EH (cell line): ENCODE measurements at regions not wholly inside any gene's neighbourhood (a gene's known extent, or its start where the extent isn't known, plus 50 kb on each side); places are given as distances from the start of the nearest gene placed in this dataset.
"Not testable (repeated sequence)": the region's sequence is repeated elsewhere in the genome, so short reads cannot be mapped to it uniquely, and the experiment has no call there.

Source experiments
- DNase-seq: peaks from one replicate; pipeline ENCODE4 v3.0.0-alpha.2; 2015; ENCODE audit warnings: low read depth

- no peak for DNase-seq
These were observed 122.0 kb upstream of the RANBP3L start for GRCh38 chr5:36423578-36424307.

- DNase-seq = not testable (repeated sequence)
These were observed 124.4 kb upstream of the RANBP3L start for GRCh38 chr5:36426070-36426469.

- no peak for DNase-seq
These were observed 133.8 kb upstream of the RANBP3L start for GRCh38 chr5:36435516-36435915.

GRCh38 chr5:36436306-36436705 lies 134.6 kb upstream of the RANBP3L start:
- no peak for DNase-seq

GRCh38 chr5:36438765-36439561 lies 137.3 kb upstream of the RANBP3L start:
- DNase-seq = no peak

- DNase-seq = no peak
These were observed 138.6 kb upstream of the RANBP3L start for GRCh38 chr5:36440300-36440699.

- no peak for DNase-seq
These were observed 139.6 kb upstream of the RANBP3L start for GRCh38 chr5:36441280-36441679.

- no peak for DNase-seq
These were observed 140.7 kb upstream of the RANBP3L start for GRCh38 chr5:36442352-36442751.

- DNase-seq = peak; percentile 29
These were observed 141.1 kb upstream of the RANBP3L start for GRCh38 chr5:36442796-36443195.

GRCh38 chr5:36443941-36444340 lies 142.2 kb upstream of the RANBP3L start:
- DNase-seq = no peak

- DNase-seq = peak; percentile 16
These were observed 143.1 kb upstream of the RANBP3L start for GRCh38 chr5:36444582-36445418.

GRCh38 chr5:36447776-36448175 lies 146.1 kb upstream of the RANBP3L start:
- DNase-seq = no peak

- no peak for DNase-seq
These were observed 148.7 kb upstream of the RANBP3L start for GRCh38 chr5:36450229-36451014.

GRCh38 chr5:36452424-36453006 lies 150.8 kb upstream of the RANBP3L start:
- no peak for DNase-seq

GRCh38 chr5:36457511-36458270 lies 148.7 kb upstream of the SLC1A3 start:
- peak; percentile 4 for DNase-seq

- no peak for DNase-seq
These were observed 147.7 kb upstream of the SLC1A3 start for GRCh38 chr5:36458746-36459145.

- DNase-seq = no peak
These were observed 146.9 kb upstream of the SLC1A3 start for GRCh38 chr5:36459176-36460135.

- DNase-seq = no peak
These were observed 143.9 kb upstream of the SLC1A3 start for GRCh38 chr5:36462295-36463021.

- DNase-seq = not testable (repeated sequence)
These were observed 130.5 kb upstream of the SLC1A3 start for GRCh38 chr5:36475942-36476341.
